Epithelial cell of esophagus (primary cell): ENCODE measurements at regions not wholly inside any gene's neighbourhood (a gene's known extent, or its start where the extent isn't known, plus 50 kb on each side); places are given as distances from the start of the nearest gene placed in this dataset.
A peak's percentile ranks its signal among the peaks of the same experiment; 100 is the strongest.

ENCODE experiments used
- DNase-seq: peaks from one replicate; pipeline ENCODE4 v3.0.0; 2010; ENCODE audit warnings: low read depth
- H3K4me3 ChIP-seq: 2 replicates; pipeline ENCODE4 v1.5.1; 2011; ENCODE audit warnings: mild to moderate bottlenecking, low read length, control low read depth
- CTCF ChIP-seq: IDR thresholded peaks from 2 replicates; pipeline ENCODE4 v1.5.1; 2011; ENCODE audit warnings: low read depth, mild to moderate bottlenecking, low read length, control low read depth, inconsistent platforms; ENCODE audit not compliant: insufficient read depth; ENCODE audit errors: missing control alignments

GRCh38 chr7:46210467-46210866, 289.4 kb upstream of the IGFBP3 start:
- no peak for DNase-seq
- no peak for TF ChIP-seq CTCF

GRCh38 chr7:46209611-46210388, 288.7 kb upstream of the IGFBP3 start:
- no peak overlapping the region for H3K4me3 ChIP-seq
- no peak for TF ChIP-seq CTCF
- DNase-seq = no peak

More at GRCh38 chr7:46210467-46210866, 289.4 kb upstream of the IGFBP3 start:
- H3K4me3 ChIP-seq = no peak overlapping the region

- H3K4me3 ChIP-seq = no peak overlapping the region
Observed at GRCh38 chr7:46208635-46209525, 287.8 kb upstream of the IGFBP3 start.

GRCh38 chr7:46207931-46208634, 287.0 kb upstream of the IGFBP3 start:
- no peak overlapping the region for H3K4me3 ChIP-seq
- no peak for DNase-seq
- no peak for TF ChIP-seq CTCF

More at GRCh38 chr7:46208635-46209525, 287.8 kb upstream of the IGFBP3 start:
- no peak for DNase-seq
- no peak for TF ChIP-seq CTCF

GRCh38 chr7:46206476-46207060, 285.5 kb upstream of the IGFBP3 start:
- DNase-seq = no peak
- TF ChIP-seq CTCF = no peak
- H3K4me3 ChIP-seq = no peak overlapping the region

GRCh38 chr7:46205478-46205877, 284.4 kb upstream of the IGFBP3 start:
- peak; percentile 51 for DNase-seq
- no peak for TF ChIP-seq CTCF
- no peak overlapping the region for H3K4me3 ChIP-seq
